ENCODE measurements at regions not wholly inside any gene's neighbourhood (a gene's known extent, or its start where the extent isn't known, plus 50 kb on each side); places are given as distances from the start of the nearest gene placed in this dataset.

DNA sequence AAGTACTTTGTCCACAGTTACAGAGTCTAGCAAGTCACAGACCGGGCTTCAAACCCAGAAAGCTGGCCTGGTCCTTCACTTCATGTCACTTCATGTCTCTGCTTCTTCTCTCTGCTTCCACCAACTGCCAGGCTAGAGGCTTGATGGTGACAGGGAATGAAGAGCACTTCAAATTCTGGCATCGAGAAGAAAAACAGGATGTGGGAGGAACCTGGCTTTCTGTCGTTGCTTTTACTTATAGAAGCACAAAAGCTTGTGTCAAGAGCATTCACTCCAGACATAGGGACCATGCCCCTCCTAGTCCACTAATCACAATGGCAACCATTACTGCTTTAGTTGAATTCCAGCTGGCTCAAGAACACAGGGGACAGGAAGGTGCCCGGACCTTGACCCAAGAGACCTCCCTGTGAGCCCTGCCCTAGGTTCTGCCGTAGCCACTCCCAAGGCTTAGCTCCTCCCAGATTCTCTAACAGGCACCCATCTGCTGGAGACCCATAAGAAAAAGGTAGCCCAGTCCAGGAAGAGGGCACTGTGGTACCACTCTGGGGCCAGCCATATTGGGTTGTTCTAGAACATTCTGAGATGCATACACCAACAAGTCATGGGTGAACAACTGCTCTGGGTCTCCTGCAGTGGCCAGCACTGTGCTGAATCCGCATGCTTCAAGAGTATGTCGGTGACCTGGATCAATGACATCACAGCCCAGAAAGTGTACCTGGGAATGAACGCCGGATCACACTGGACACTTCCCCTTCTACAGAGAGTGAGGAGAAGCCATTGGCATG, 181.8 kb downstream of the C16orf95 start:
- no peak for TF ChIP-seq EHMT2 (IDR thresholded peaks at IDR 0.05; ENCODE audit: low read depth)
- TF ChIP-seq POLR2A (IDR thresholded peaks at IDR 0.05; ENCODE audit: low read length), result no peak

Data from A549 (cell line).